Parathyroid adenoma (tissue), 2 donors: ENCODE measurements at regions not wholly inside any gene's neighbourhood (a gene's known extent, or its start where the extent isn't known, plus 50 kb on each side); places are given as distances from the start of the nearest gene placed in this dataset.

Source experiments
- H2AFZ ChIP-seq: fragments of 300-600 bp; sonication (generic); one replicate; pipeline ENCODE4 v1.7.0; 2017; ENCODE audit warnings: antibody characterized with exemption, mild to moderate bottlenecking
- H3K27ac ChIP-seq: fragments of 300-600 bp; sonication (generic); one replicate; pipeline ENCODE4 v1.7.0; 2017
- H3K27me3 ChIP-seq: fragments of 300-600 bp; sonication (generic); one replicate; pipeline ENCODE4 v1.7.0; 2017; ENCODE audit warnings: low read length; ENCODE audit not compliant: control insufficient read depth, insufficient read depth
- H3K36me3 ChIP-seq: fragments of 300-600 bp; sonication (generic); one replicate; pipeline ENCODE4 v1.7.0; 2017; ENCODE audit warnings: low read length; ENCODE audit not compliant: control insufficient read depth, insufficient read depth
- H3K4me1 ChIP-seq: fragments of 300-600 bp; sonication (generic); one replicate; pipeline ENCODE4 v1.7.0; 2017; ENCODE audit warnings: control low read depth
- H3K4me2 ChIP-seq: fragments of 300-600 bp; sonication (generic); one replicate; pipeline ENCODE4 v1.7.0; 2017; ENCODE audit warnings: low read length
- H3K4me3 ChIP-seq: fragments of 300-600 bp; sonication (generic); one replicate; pipeline ENCODE4 v1.7.0; 2017; ENCODE audit warnings: low read depth, low read length
- H3K79me2 ChIP-seq: fragments of 300-600 bp; sonication (generic); one replicate; pipeline ENCODE4 v1.7.0; 2017; ENCODE audit warnings: control low read depth
- H3K9ac ChIP-seq: fragments of 300-600 bp; sonication (generic); one replicate; pipeline ENCODE4 v1.7.0; 2017; ENCODE audit warnings: mild to moderate bottlenecking
- H3K9me3 ChIP-seq: fragments of 300-600 bp; sonication (generic); one replicate; pipeline ENCODE4 v1.7.0; 2017; ENCODE audit warnings: low read length; ENCODE audit not compliant: control insufficient read depth
- TF ChIP-seq, protein P1 (sequence below): fragments of 300-600 bp; sonication (generic); IDR thresholded peaks from one replicate; pipeline ENCODE4 v1.7.0; 2017; ENCODE audit warnings: antibody characterized with exemption, mild to moderate bottlenecking
- donor health status: primary hyperparathyroidism.

DNA sequence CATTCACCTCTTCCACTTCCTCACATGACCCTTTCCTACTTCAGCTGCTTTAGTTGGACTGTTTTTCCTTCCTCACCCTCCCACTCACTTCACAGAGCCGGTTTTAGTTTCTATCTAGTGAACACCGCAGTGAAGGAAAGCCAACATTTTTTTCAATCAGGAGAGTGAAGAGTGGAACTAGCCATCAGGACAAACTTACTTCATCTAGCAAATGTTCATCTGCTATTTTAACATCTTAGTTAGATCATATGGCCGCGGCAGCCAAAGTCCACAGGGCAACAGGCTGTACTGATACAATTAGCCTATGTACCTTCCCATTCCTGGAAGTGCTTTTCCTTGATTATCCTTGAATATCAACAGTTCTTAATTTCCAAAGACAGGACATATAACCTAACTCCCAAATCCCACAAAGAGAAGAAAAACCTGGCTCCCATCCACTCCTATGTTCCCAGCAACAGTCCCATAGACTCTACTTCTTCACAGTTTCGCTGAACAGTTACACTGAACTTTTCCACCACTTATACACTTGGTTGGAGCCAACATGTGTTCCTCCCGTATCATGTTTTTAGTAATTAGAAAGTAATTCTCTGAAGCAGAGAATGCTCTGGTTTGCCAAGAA, 456.2 kb upstream of the THBS1 start:
- Histone ChIP-seq H3K4me2 (no peak overlapping the region), H3K9me3 (no peaks in the 10 kb centered on the region), H3K9ac (no peak overlapping the region), H2AFZ (no peak overlapping the region), H3K36me3 (no peaks in the 10 kb centered on the region), H3K4me1 (no peaks in the 10 kb centered on the region), H3K4me3 (no peak overlapping the region), H3K27me3 (no peaks in the 10 kb centered on the region), H3K79me2 (no peaks in the 10 kb centered on the region), H3K27ac (no peak overlapping the region)
- TF ChIP-seq, protein P1, sequence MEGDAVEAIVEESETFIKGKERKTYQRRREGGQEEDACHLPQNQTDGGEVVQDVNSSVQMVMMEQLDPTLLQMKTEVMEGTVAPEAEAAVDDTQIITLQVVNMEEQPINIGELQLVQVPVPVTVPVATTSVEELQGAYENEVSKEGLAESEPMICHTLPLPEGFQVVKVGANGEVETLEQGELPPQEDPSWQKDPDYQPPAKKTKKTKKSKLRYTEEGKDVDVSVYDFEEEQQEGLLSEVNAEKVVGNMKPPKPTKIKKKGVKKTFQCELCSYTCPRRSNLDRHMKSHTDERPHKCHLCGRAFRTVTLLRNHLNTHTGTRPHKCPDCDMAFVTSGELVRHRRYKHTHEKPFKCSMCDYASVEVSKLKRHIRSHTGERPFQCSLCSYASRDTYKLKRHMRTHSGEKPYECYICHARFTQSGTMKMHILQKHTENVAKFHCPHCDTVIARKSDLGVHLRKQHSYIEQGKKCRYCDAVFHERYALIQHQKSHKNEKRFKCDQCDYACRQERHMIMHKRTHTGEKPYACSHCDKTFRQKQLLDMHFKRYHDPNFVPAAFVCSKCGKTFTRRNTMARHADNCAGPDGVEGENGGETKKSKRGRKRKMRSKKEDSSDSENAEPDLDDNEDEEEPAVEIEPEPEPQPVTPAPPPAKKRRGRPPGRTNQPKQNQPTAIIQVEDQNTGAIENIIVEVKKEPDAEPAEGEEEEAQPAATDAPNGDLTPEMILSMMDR: no peak

DNA sequence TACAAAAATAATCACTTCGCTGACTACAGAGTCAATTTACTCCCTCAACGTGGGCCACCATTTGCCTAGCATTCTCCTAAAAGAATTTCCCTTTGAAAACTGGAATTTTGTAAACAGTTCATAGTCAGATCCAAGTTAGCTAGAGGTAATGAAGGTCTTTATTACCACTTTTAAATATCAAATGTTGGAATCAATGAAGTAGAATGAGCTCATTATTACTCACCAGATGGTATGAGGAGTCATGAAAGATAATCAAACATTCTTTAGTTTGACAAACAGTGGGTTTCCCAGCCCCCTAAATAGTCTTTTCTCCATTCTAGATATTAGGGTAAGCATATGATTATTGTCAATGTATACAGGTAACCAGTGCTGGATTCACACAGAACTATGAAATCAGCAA, 455.7 kb upstream of the THBS1 start:
- Histone ChIP-seq H3K4me3 (no peak overlapping the region), H3K79me2 (no peaks in the 10 kb centered on the region), H3K9ac (no peak overlapping the region), H2AFZ (no peak overlapping the region), H3K9me3 (no peaks in the 10 kb centered on the region), H3K4me1 (no peaks in the 10 kb centered on the region), H3K27me3 (no peaks in the 10 kb centered on the region), H3K27ac (no peak overlapping the region), H3K4me2 (no peak overlapping the region), H3K36me3 (no peaks in the 10 kb centered on the region)
- TF ChIP-seq, protein P1: no peak

DNA sequence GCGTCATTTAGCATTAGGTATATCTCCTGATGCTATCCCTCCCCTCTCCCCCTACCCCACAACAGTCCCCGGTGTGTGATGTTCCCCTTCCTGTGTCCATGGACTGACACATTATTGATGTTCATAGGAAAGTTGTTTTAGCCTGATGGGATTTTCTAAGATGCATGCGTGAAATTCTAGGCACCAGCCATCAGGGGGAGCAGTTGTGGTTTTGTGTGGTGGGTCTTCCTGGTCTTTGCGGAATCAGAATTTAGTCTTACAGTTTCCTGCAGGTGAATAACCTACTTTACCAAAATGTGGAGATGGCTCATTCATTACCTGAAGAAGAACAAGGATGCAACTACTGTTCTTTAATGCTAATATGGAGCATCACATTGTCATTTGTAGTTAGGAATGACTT, 455.0 kb upstream of the THBS1 start:
- H3K4me1 ChIP-seq: no peaks in the 10 kb centered on the region
- no peak overlapping the region for H2AFZ ChIP-seq
- no peaks in the 10 kb centered on the region for H3K36me3 ChIP-seq
- H3K4me3 ChIP-seq: no peak overlapping the region
- TF ChIP-seq, protein P1: peak; percentile 24
- no peak overlapping the region for H3K27ac ChIP-seq
- H3K27me3 ChIP-seq: no peaks in the 10 kb centered on the region
- H3K79me2 ChIP-seq: no peaks in the 10 kb centered on the region
- H3K9ac ChIP-seq: no peak overlapping the region
- H3K9me3 ChIP-seq: no peaks in the 10 kb centered on the region
- H3K4me2 ChIP-seq: no peak overlapping the region

DNA sequence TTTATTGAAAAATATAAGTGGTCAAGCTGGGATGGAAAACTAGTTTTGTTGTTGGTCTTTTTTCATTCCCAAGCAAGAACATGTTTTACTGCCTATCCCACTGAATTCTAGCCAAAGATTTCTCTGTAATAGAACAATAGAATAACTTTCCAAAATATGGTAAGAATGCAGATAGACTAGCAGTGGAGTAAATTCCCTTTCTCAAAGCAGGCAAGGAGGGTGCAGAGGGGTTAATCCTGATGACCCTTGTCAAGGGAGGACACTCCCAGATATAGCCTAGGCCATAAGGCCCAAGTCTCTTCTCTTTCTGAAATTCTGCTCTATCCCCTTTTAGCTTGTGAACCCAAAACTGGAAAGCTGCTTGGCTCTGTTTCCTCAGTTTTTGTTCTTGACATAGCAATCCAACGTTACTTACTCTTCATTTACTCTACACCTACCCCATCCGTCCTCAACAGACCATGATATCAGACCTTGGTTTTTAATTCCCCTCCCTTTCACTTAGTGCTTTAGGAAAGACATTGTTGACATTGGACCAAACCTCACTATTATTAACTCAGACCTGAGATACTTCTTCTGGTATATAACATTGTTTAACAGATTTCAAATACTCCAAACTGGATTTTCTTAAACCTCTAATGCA, 453.6 kb upstream of the THBS1 start:
- Histone ChIP-seq H3K27ac (no peak overlapping the region), H3K9ac (no peak overlapping the region), H3K36me3 (no peaks in the 10 kb centered on the region), H3K9me3 (no peaks in the 10 kb centered on the region), H3K4me3 (no peak overlapping the region), H3K4me1 (no peaks in the 10 kb centered on the region), H3K79me2 (no peaks in the 10 kb centered on the region), H2AFZ (no peak overlapping the region), H3K27me3 (no peaks in the 10 kb centered on the region), H3K4me2 (no peak overlapping the region)
- TF ChIP-seq, protein P1: no peak
